Fibroblast of lung (primary cell): ENCODE measurements at regions not wholly inside any gene's neighbourhood (a gene's known extent, or its start where the extent isn't known, plus 50 kb on each side); places are given as distances from the start of the nearest gene placed in this dataset.

Experiments used
- DNase-seq, 2 donors: peaks; one replicate each; pipeline versions ENCODE4 v3.0.0 to v3.0.0-alpha.2; 2010; ENCODE audit warnings: low read depth in 2 of 2
- H2AFZ ChIP-seq: 2 replicates; pipeline ENCODE4 v1.5.1; 2012; ENCODE audit warnings: low read length, control low read depth, inconsistent platforms
- H3K27ac ChIP-seq: 2 replicates; pipeline ENCODE4 v1.5.1; 2011; ENCODE audit warnings: low read length, control low read depth; ENCODE audit not compliant: insufficient read depth
- H3K27me3 ChIP-seq: 2 replicates; pipeline ENCODE4 v1.5.1; 2011; ENCODE audit warnings: mild to moderate bottlenecking, low read length; ENCODE audit not compliant: control insufficient read depth, insufficient read depth
- H3K36me3 ChIP-seq: 2 replicates; pipeline ENCODE4 v1.5.1; 2011; ENCODE audit warnings: low read length; ENCODE audit not compliant: control insufficient read depth, insufficient read depth
- H3K4me1 ChIP-seq: 2 replicates; pipeline ENCODE4 v1.5.1; 2011; ENCODE audit warnings: low read length; ENCODE audit not compliant: control insufficient read depth, insufficient read depth; ENCODE audit errors: extremely low read depth
- H3K4me2 ChIP-seq: 2 replicates; pipeline ENCODE4 v1.5.1; 2011; ENCODE audit warnings: low read length, control low read depth; ENCODE audit not compliant: insufficient read depth; ENCODE audit errors: extremely low read depth
- H3K4me3 ChIP-seq, 4 experiments: fragments of 200-600 bp in 1 of 4; sonication (generic) in 1 of 4; replicated peaks in 1 of 4; 2 replicates each; pipeline ENCODE4 v1.5.1; 2011 to 2016; ENCODE audit warnings: low read length in 4 of 4, low read depth in 3 of 4, mild to moderate bottlenecking in 3 of 4, control low read depth in 2 of 4, inconsistent platforms in 1 of 4, mixed read lengths in 1 of 4; ENCODE audit not compliant: insufficient read depth in 1 of 4; ENCODE audit errors: control extremely low read depth in 1 of 4
- H3K79me2 ChIP-seq: 2 replicates; pipeline ENCODE4 v1.5.1; 2012; ENCODE audit warnings: mild to moderate bottlenecking, low read length, inconsistent platforms; ENCODE audit not compliant: control insufficient read depth, insufficient read depth
- H3K9ac ChIP-seq: 2 replicates; pipeline ENCODE4 v1.5.1; 2011; ENCODE audit warnings: mild to moderate bottlenecking, low read length, control low read depth; ENCODE audit not compliant: insufficient read depth
- H3K9me3 ChIP-seq: 2 replicates; pipeline ENCODE4 v1.5.1; 2012; ENCODE audit warnings: low read depth, low read length; ENCODE audit not compliant: control insufficient read depth, insufficient read depth
- H4K20me1 ChIP-seq: 2 replicates; pipeline ENCODE4 v1.5.1; 2011; ENCODE audit warnings: low read length; ENCODE audit not compliant: control insufficient read depth, insufficient read depth; ENCODE audit errors: extremely low read depth
- CTCF ChIP-seq, 2 donors: IDR thresholded peaks in 1 of 2; conservative IDR thresholded peaks in 1 of 2; 1 replicate in 1 of 2; 2 replicates in 1 of 2; pipeline ENCODE4 v1.5.1; 2011 to 2012; ENCODE audit warnings: low read length in 2 of 2, control low read depth in 1 of 2, inconsistent platforms in 1 of 2, low read depth in 1 of 2, mild to moderate bottlenecking in 1 of 2
- EZH2 ChIP-seq: IDR thresholded peaks from 2 replicates; pipeline ENCODE4 v1.5.1; 2012; ENCODE audit warnings: low read length, control low read depth, mild to moderate bottlenecking; ENCODE audit errors: missing control alignments

DNA sequence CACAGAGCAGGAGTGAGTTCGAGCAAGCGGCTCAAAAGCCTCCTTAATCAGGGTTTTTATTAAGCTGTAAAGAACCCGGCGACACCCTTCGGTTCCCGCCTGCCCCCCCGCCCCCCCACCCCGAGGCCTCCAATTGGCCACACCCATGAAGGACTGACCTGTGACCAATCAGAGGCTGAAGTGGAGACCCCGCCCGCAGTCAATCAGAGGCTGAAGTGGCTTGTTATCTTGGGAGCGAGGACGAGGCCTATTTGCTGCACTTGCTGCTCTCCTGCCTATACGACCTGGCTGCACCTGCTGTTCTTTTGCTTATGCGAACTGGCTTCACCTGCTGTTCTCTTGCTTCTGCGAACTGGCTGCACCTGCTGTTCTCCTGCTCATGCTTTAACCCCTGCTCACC is 844.9 kb downstream of the OLFM4 start:
- Histone ChIP-seq H3K27me3 (no peaks in the 10 kb centered on the region), H3K4me2 (no peak overlapping the region), H4K20me1 (no peaks in the 10 kb centered on the region), H3K9me3 (no peaks in the 10 kb centered on the region), H3K79me2 (no peaks in the 10 kb centered on the region), H3K9ac (no peak overlapping the region), H2AFZ (no peak overlapping the region), H3K27ac (no peak overlapping the region), H3K4me3 (no peak overlapping the region), H3K36me3 (no peaks in the 10 kb centered on the region), H3K4me1 (no peaks in the 10 kb centered on the region)
- DNase-seq: no peak
- TF ChIP-seq CTCF (conservative IDR thresholded peaks at IDR 0.05 in 1 of 2, IDR thresholded peaks at IDR 0.05 in 1 of 2; ENCODE audit: low read depth in 1 of 2, low read length in 2 of 2) (no peak), EZH2 (no peak)

- no peaks in the 10 kb centered on the region for H3K4me1 ChIP-seq
- no peaks in the 10 kb centered on the region for H3K79me2 ChIP-seq
- no peaks in the 10 kb centered on the region for H3K9me3 ChIP-seq
- no peaks in the 10 kb centered on the region for H4K20me1 ChIP-seq
- no peak for TF ChIP-seq CTCF (conservative IDR thresholded peaks at IDR 0.05 in 1 of 2, IDR thresholded peaks at IDR 0.05 in 1 of 2; ENCODE audit: low read depth in 1 of 2, low read length in 2 of 2)
- no peak overlapping the region for H3K27ac ChIP-seq
- no peak overlapping the region for H3K4me2 ChIP-seq
- no peak overlapping the region for H2AFZ ChIP-seq
- no peak overlapping the region for H3K9ac ChIP-seq
- no peaks in the 10 kb centered on the region for H3K27me3 ChIP-seq
- no peak overlapping the region for H3K4me3 ChIP-seq
- no peak for DNase-seq
- no peaks in the 10 kb centered on the region for H3K36me3 ChIP-seq
Observed at GRCh38 chr13:53878861-53879260, 850.2 kb downstream of the OLFM4 start.

- Histone ChIP-seq H3K36me3 (no peaks in the 10 kb centered on the region), H3K79me2 (no peaks in the 10 kb centered on the region), H4K20me1 (no peaks in the 10 kb centered on the region), H3K27me3 (no peaks in the 10 kb centered on the region), H2AFZ (no peak overlapping the region), H3K27ac (no peak overlapping the region), H3K4me1 (no peaks in the 10 kb centered on the region), H3K4me3 (no peak overlapping the region), H3K9ac (no peak overlapping the region), H3K4me2 (no peak overlapping the region), H3K9me3 (no peaks in the 10 kb centered on the region)
- TF ChIP-seq CTCF (conservative IDR thresholded peaks at IDR 0.05 in 1 of 2, IDR thresholded peaks at IDR 0.05 in 1 of 2; ENCODE audit: low read depth in 1 of 2, low read length in 2 of 2) (no peak), EZH2 (no peak)
- DNase-seq: no peak
Observed at GRCh38 chr13:53885997-53886396, 857.4 kb downstream of the OLFM4 start.
